OCI-LY7 (cell line): ENCODE measurements at regions not wholly inside any gene's neighbourhood (a gene's known extent, or its start where the extent isn't known, plus 50 kb on each side); places are given as distances from the start of the nearest gene placed in this dataset.

Experiments
- BruUV-seq: library from RNA; stranded (reverse); fragments of 400-500 nt; replicated peaks from 2 replicates; lab custom pipeline; 2021; lab: Mats Ljungman, UMichigan
- CTCF ChIA-PET: fragments of 300-600 bp; sonication (Branson Sonifier 250); formaldehyde crosslinking; loops from one replicate; lab custom pipeline; 2022; ENCODE audit warnings: antibody characterized with exemption; ENCODE audit not compliant: unreplicated experiment; lab: Charles Lee
- POLR2A ChIA-PET: fragments of 300-600 bp; sonication (Branson Sonifier 250); formaldehyde crosslinking; loops from one replicate; lab custom pipeline; 2022; ENCODE audit warnings: antibody characterized with exemption; lab: Charles Lee
- DNase-seq: peaks from one replicate; pipeline ENCODE4 v3.0.0-alpha.2; 2015; ENCODE audit warnings: low spot score
- H2AFZ ChIP-seq: fragments of 200-600 bp; sonication (generic), shearing (Covaris generic); 2 replicates; pipeline ENCODE4 v1.6.1; 2014; ENCODE audit warnings: mild to moderate bottlenecking, antibody characterized with exemption, low read length, moderate library complexity
- H3K27ac ChIP-seq: fragments of 200-600 bp; sonication (generic); 2 replicates; pipeline ENCODE4 v1.5.1; 2014; ENCODE audit warnings: mixed run types, low read depth, mild to moderate bottlenecking, moderate library complexity, low read length, inconsistent platforms; ENCODE audit not compliant: poor library complexity, severe bottlenecking
- H3K36me3 ChIP-seq: fragments of 200-600 bp; sonication (generic); 2 replicates; pipeline ENCODE4 v1.6.1; 2014; ENCODE audit warnings: mild to moderate bottlenecking, antibody characterized with exemption, low read length, moderate library complexity, mixed read lengths; ENCODE audit not compliant: insufficient read depth
- H3K4me1 ChIP-seq: fragments of 200-600 bp; sonication (generic); 2 replicates; pipeline ENCODE4 v1.5.1; 2014; ENCODE audit warnings: mild to moderate bottlenecking, low read length; ENCODE audit not compliant: insufficient read depth, poor library complexity, severe bottlenecking
- H3K4me2 ChIP-seq: fragments of 200-600 bp; sonication (generic); 2 replicates; pipeline ENCODE4 v1.6.1; 2014; ENCODE audit warnings: mild to moderate bottlenecking, low read length
- H3K4me3 ChIP-seq: fragments of 200-600 bp; sonication (generic); 2 replicates; pipeline ENCODE4 v1.5.1; 2014; ENCODE audit warnings: mild to moderate bottlenecking, low read depth, low read length; ENCODE audit not compliant: poor library complexity, severe bottlenecking
- H3K79me2 ChIP-seq: fragments of 200-600 bp; sonication (generic); 2 replicates; pipeline ENCODE4 v1.6.1; 2016; ENCODE audit warnings: low read depth, mild to moderate bottlenecking, low read length, moderate library complexity, mixed read lengths; ENCODE audit not compliant: insufficient read depth
- H3K9me2 ChIP-seq: fragments of 200-600 bp; sonication (generic); 2 replicates; pipeline ENCODE4 v1.6.1; 2016; ENCODE audit warnings: mild to moderate bottlenecking, low read length, mixed read lengths; ENCODE audit not compliant: insufficient read depth
- H3K9me3 ChIP-seq: fragments of 200-600 bp; sonication (generic); 2 replicates; pipeline ENCODE4 v1.6.1; 2014; ENCODE audit warnings: mild to moderate bottlenecking, mixed run types, low read length, mixed read lengths
- H4K20me1 ChIP-seq: fragments of 200-600 bp; sonication (generic); 2 replicates; pipeline ENCODE4 v1.6.1; 2014; ENCODE audit warnings: mild to moderate bottlenecking, antibody characterized with exemption, low read length, moderate library complexity, mixed read lengths; ENCODE audit not compliant: insufficient read depth
- EZH2phosphoT487 ChIP-seq: fragments of 200-600 bp; sonication (generic); IDR thresholded peaks from 2 replicates; pipeline ENCODE4 v1.6.1; 2018; ENCODE audit warnings: low read depth, borderline replicate concordance, mild to moderate bottlenecking, mixed run types, antibody characterized with exemption, low read length, moderate library complexity, mixed read lengths
- intact Hi-C: fragments of 100-400 bp; cut with micrococcal nuclease; formaldehyde crosslinking; loops from one replicate; pipeline ENCODE4 v1.10.0; 2022; ENCODE audit not compliant: unreplicated experiment
- TF ChIP-seq, protein P1 (sequence below): fragments of 200-600 bp; sonication (generic); conservative IDR thresholded peaks from 2 replicates; pipeline ENCODE4 v1.5.1; 2014; ENCODE audit warnings: mild to moderate bottlenecking, antibody characterized with exemption, low read length, moderate library complexity, mixed read lengths

DNA sequence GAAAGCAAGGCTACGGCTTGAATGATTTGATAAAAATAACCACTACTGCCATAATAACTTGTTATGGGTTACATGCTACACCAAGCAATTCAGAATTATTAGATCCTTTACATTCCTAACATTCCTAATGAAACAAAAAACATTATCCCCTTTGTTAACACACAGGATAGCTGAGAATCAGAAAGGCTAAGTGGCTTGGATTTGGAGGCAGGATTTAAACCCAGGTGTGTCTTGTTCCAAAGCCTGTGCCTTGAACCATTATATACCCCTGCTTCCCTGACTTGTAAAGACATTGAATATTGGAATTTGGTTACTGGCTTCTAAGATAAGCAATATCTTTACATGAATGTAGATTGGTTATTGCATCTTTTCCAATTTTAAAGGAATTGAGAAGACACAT is 417.1 kb upstream of the GOLIM4 start:
- H2AFZ ChIP-seq: no peak overlapping the region
- no peak for DNase-seq
- intact Hi-C loops: no loop called here
- no peaks in the 10 kb centered on the region for H3K36me3 ChIP-seq
- H3K9me2 ChIP-seq: no peaks in the 10 kb centered on the region
- no peak overlapping the region for H3K27ac ChIP-seq
- H4K20me1 ChIP-seq: no peaks in the 10 kb centered on the region
- TF ChIP-seq EZH2phosphoT487: no peak
- TF ChIP-seq, protein P1, sequence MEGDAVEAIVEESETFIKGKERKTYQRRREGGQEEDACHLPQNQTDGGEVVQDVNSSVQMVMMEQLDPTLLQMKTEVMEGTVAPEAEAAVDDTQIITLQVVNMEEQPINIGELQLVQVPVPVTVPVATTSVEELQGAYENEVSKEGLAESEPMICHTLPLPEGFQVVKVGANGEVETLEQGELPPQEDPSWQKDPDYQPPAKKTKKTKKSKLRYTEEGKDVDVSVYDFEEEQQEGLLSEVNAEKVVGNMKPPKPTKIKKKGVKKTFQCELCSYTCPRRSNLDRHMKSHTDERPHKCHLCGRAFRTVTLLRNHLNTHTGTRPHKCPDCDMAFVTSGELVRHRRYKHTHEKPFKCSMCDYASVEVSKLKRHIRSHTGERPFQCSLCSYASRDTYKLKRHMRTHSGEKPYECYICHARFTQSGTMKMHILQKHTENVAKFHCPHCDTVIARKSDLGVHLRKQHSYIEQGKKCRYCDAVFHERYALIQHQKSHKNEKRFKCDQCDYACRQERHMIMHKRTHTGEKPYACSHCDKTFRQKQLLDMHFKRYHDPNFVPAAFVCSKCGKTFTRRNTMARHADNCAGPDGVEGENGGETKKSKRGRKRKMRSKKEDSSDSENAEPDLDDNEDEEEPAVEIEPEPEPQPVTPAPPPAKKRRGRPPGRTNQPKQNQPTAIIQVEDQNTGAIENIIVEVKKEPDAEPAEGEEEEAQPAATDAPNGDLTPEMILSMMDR: no peak
- CTCF ChIA-PET: no interaction called here
- no peak overlapping the region for H3K4me3 ChIP-seq
- H3K4me1 ChIP-seq: no peaks in the 10 kb centered on the region
- no peak overlapping the region for H3K4me2 ChIP-seq
- no TSS peak for BruUV-seq
- no peaks in the 10 kb centered on the region for H3K9me3 ChIP-seq
- no peaks in the 10 kb centered on the region for H3K79me2 ChIP-seq
- POLR2A ChIA-PET: no interaction called here

DNA sequence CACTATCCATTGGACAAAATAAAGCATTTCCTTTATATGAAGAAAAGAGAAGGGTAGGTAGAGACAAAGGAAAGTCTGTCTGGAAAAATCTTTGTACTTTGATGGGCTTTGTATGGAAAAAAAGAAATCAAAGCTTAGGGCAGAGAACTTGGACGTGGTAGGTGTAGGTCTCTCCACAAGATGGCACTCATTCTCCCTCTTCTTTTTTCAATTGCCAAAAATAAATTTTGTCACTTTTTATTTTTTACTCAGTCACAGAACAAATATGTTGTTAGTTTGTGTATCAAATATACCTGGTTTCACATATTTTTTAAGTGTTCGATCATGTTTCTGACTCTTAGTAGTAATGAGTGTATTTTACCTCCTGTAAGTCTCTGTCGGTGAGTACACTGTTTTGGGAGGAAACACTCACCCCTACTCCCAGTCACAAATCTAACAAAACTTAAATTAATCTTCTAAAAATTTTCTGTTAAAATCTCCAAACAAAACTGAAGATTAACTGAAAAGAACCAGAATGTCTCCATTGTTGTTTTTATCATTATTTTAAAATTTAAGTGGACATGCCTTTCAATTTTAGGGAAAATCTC is 415.8 kb upstream of the GOLIM4 start:
- DNase-seq: peak; percentile 0
- no peak overlapping the region for H3K4me3 ChIP-seq
- no TSS peak for BruUV-seq
- TF ChIP-seq EZH2phosphoT487: no peak
- TF ChIP-seq, protein P1: peak; percentile 74
- no peak overlapping the region for H3K4me2 ChIP-seq
- no peaks in the 10 kb centered on the region for H3K79me2 ChIP-seq
- H3K36me3 ChIP-seq: no peaks in the 10 kb centered on the region
- no peak overlapping the region for H3K27ac ChIP-seq
- ChIA-PET CTCF (no interaction called here), POLR2A (no interaction called here)
- H3K9me2 ChIP-seq: no peaks in the 10 kb centered on the region
- no peaks in the 10 kb centered on the region for H4K20me1 ChIP-seq
- intact Hi-C loops: no loop called here
- no peaks in the 10 kb centered on the region for H3K4me1 ChIP-seq
- H2AFZ ChIP-seq: no peak overlapping the region
- H3K9me3 ChIP-seq: no peaks in the 10 kb centered on the region

- Histone ChIP-seq H3K36me3 (no peaks in the 10 kb centered on the region), H3K4me2 (no peak overlapping the region), H3K27ac (no peak overlapping the region), H3K9me3 (no peaks in the 10 kb centered on the region), H3K4me1 (no peaks in the 10 kb centered on the region), H2AFZ (no peak overlapping the region), H3K79me2 (no peaks in the 10 kb centered on the region), H3K9me2 (no peaks in the 10 kb centered on the region), H4K20me1 (no peaks in the 10 kb centered on the region), H3K4me3 (no peak overlapping the region)
- ChIA-PET CTCF (no interaction called here), POLR2A (interaction anchor here (1.0 kb wide), 1 partner anchor 14 kb away, joined by 6 read pairs; no protein-coding TSS in a partner anchor)
- BruUV-seq: no TSS peak
- no peak for DNase-seq
- intact Hi-C loops: loop anchor here (5.0 kb wide), 1 partner anchor 459 kb away; no protein-coding TSS in a partner anchor
- no peak for TF ChIP-seq EZH2phosphoT487
- TF ChIP-seq, protein P1: no peak
Measured at GRCh38 chr3:168506589-168506988, 410.9 kb upstream of the GOLIM4 start.
